IPS DF 4.7 (cell line): ENCODE measurements at regions not wholly inside any gene's neighbourhood (a gene's known extent, or its start where the extent isn't known, plus 50 kb on each side); places are given as distances from the start of the nearest gene placed in this dataset.

Experiments
- DNase-seq: peaks from one replicate; pipeline ENCODE4 v3.0.0-alpha.2; 2013; ENCODE audit warnings: low spot score; ENCODE audit errors: extremely low read depth

- no peak for DNase-seq
These were observed 249.9 kb downstream of the DAD1 start for GRCh38 chr14:22338917-22339715.

DNA sequence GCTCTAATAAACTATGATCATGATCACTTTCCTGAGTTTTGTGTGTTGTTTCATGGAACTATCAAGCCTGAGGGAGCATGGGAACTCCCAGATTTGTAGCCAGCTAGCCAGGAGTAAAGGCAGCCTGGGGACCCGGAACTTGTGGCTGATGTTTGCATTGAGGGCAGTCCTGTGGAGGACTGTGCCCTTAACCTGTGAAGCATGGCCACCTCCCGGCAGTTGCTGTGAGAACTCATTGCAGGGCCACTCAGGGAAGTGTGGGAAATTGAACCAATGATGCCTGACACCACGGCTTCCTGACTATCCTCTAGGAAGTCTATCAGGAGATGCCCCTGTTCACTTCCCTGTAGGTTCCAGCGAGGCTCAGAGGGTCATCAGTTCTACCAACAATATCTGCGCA, 250.6 kb downstream of the DAD1 start:
- no peak for DNase-seq

- no peak for DNase-seq
These were observed 251.1 kb downstream of the DAD1 start for GRCh38 chr14:22337938-22338337.

DNA sequence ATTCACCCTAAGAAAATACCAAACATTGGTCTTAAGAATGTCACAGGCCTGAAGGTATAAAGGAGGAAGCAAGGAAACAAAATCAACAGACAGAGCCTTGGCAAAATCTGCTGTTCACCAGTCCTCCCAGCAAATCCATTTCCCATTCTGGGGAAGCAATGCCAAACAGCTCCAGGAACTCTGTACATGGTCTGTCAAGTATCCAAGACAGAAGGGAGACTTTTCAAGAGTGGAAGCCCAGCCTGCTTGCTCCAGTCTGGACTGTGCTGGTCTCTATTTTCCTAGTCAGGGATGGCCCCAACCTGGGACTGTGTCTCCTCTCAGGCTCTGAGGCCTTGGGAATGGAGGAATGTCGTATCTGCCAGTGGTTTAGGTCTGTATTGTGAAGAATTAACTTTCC, 251.5 kb downstream of the DAD1 start:
- DNase-seq = no peak

DNA sequence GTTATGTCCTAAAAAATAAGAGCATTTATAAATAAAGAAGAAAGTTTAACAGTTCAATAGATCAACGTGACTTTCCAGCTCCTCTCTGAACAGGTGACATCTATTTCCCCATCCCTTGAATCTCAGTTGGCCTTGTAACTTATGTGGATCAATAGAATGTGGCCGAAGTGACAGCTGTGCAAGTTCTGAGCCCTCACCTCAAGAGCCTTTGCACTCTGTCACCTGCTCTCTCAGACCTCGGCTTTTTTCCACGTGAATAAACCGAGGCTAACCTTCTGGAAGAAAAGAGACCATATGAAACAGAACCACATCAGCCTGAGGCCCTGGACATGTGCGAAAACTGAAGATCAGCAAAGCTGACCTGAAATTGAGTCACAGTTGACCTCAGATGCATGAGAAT, 253.0 kb downstream of the DAD1 start:
- no peak for DNase-seq

DNA sequence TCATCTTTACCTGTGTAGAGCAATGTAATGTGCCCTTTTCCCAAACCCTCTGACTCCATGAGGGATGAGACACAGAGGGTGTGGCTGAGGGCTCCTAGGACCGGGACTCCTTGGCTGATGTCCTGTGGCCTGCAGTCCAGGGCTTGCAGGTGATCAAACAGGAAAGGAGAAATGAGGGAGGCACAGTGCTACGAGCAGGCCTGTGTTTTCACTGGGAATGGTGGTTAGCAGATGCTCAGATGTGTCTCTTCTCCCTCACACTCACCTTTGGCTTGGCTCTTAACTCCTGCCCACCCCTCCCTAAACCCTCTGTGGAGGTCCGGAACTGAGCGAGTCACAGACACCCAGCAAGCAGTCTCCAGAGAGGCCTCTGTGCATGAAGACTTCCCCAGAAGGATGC, 254.4 kb downstream of the DAD1 start:
- DNase-seq = no peak

- no peak for DNase-seq
These were observed 254.8 kb downstream of the DAD1 start for GRCh38 chr14:22334275-22334577.

DNA sequence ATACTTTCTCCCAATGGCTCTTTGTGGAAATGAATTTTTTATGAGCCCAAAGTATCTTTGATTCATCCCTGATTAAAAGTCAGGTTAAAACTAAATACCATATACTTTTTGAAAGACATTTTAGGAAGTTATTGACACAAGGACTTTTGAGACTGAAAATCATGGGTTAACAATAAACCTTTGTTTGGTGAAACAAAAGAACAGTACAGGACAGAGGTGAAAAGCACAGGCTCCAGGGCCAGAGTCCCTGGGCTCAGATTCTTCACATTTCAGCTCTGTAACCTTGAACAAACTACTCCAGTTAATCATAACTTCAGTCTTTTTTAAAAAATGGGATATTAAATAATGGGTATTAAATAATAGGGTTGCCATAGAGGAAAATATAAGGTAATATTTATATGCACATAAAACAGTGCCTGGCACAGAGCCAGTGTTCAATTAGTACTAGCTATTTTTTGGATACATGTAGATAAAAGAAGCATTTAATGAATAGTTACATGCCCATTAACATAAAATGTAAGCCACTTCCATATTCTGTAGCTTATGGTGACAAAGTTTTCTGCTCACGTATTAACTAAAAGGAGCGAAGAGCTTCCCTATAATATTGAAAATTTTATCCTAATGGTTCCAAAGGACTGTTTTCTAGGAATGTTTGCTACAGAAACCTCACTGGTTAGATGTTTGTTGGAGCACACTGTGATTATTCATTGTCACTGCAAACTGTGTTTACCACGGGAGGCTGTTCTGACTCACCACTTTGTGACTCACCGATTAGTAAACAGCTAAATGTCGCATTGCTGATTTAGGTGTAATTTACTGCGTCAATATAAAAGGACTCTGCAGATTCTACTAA, 255.4 kb downstream of the DAD1 start:
- DNase-seq = no peak

DNA sequence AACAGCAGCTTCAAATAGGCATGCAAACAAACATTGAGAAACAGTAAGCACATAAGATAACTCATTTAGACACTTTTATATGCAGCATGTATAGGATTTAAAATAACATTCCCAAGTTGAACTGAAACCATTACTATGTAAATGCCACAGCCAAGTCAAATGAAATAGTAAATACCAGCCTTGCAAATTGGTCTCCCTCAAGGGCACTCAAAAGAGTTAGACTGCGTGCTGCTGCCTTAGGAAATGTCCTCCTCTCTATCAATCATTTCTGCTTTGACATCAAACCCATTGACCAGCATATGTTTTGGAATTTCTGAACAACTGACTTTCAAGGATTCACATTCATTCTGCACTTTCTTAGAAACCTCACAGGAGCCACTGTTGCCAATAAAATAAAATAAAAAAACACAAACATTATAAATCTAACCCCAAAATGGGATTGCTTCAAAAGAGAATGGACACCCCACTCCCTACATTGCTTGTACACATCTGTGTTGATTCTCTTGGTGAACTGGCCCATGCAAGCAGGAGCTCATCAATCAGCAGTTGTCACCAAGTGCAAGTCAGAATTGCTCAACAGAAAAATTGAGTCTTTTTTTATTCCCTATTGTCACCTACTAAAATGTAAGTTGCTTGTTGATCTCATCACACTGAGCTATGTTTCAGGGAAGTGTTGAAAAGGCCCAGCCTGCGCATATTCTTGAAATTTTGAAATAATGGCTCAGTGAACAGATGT, 256.2 kb downstream of the DAD1 start:
- DNase-seq = no peak

GRCh38 chr14:22329371-22329770, 259.7 kb downstream of the DAD1 start:
- no peak for DNase-seq

- DNase-seq = no peak
These were observed 263.2 kb downstream of the DAD1 start for GRCh38 chr14:22325676-22326400.

DNA sequence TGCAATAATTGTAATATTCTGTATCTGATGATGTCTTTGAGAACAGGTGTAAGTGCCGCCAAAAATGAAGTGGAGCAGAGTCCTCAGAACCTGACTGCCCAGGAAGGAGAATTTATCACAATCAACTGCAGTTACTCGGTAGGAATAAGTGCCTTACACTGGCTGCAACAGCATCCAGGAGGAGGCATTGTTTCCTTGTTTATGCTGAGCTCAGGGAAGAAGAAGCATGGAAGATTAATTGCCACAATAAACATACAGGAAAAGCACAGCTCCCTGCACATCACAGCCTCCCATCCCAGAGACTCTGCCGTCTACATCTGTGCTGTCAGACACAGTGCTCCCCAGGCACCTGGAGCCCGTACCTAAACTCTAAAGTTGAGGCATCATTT, 268.7 kb downstream of the DAD1 start:
- no peak for DNase-seq

GRCh38 chr14:22319526-22320361, 269.3 kb downstream of the DAD1 start:
- no peak for DNase-seq

DNA sequence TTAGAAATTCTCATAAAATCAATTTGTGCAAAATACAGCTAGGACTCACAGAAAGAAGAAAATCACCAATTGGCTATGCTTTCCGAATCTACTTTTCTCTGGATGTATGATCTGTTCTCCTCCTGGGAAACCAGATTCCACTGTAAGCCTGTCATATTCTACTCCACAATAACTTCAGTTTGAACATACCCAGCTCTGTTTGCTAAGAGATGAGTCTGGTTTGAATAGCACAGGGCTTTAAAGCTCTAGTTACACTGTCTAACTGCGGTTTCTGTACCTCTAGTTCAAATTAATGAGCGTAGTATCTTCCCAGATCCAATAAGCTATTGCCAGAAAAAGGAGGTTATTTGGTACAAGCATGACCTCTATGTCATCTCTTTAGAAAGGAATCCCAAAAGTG, 270.1 kb downstream of the DAD1 start:
- no peak for DNase-seq

- DNase-seq = no peak
These were observed 272.6 kb downstream of the DAD1 start for GRCh38 chr14:22316473-22316872.

DNA sequence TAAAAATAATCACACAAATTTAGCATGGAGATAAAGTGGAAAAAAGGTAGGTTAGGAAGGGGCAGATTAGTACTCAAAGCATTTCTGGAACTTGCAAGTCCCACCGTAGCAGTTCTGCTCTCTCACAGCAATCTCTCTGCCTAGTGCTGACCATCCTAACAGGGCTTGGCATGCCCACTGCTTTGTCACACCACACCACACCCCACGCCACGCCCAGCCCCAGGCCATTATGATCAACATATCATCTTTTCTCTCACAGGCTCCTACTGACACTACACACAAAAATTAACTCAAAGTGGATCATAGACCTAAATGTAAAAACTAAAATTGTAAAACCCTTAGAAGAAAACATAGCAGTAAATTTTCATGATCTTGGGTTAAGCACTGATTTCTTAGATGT, 273.7 kb downstream of the DAD1 start:
- DNase-seq = no peak

DNA sequence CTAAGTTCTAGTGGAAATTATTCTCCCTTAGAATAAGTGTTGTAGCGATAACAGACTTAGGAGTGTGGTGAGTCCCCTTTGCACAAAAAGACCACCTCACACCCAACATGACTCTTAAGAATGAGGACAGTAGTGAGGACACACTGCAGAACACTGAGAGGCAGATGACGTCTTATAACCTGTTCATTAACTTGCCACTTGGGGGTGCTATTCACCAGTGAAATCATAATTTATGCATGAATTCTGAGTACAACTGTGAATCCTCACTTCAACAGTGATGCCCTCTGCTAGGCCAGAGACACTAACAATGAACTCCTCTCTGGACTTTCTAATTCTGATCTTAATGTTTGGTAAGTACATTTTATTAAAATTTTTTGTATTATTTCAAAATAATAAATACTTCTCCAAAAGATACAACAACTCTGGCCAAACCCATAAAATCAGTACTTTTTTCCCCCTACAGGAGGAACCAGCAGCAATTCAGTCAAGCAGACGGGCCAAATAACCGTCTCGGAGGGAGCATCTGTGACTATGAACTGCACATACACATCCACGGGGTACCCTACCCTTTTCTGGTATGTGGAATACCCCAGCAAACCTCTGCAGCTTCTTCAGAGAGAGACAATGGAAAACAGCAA, 274.7 kb downstream of the DAD1 start:
- peak; percentile 44 for DNase-seq

- DNase-seq = no peak
These were observed 275.7 kb downstream of the DAD1 start for GRCh38 chr14:22313172-22313801.

- DNase-seq = no peak
These were observed 277.4 kb downstream of the DAD1 start for GRCh38 chr14:22311636-22312035.

- no peak for DNase-seq
These were observed 283.4 kb downstream of the DAD1 start for GRCh38 chr14:22305607-22306006.
